ENCODE measurements at regions not wholly inside any gene's neighbourhood (a gene's known extent, or its start where the extent isn't known, plus 50 kb on each side); places are given as distances from the start of the nearest gene placed in this dataset.

DNA sequence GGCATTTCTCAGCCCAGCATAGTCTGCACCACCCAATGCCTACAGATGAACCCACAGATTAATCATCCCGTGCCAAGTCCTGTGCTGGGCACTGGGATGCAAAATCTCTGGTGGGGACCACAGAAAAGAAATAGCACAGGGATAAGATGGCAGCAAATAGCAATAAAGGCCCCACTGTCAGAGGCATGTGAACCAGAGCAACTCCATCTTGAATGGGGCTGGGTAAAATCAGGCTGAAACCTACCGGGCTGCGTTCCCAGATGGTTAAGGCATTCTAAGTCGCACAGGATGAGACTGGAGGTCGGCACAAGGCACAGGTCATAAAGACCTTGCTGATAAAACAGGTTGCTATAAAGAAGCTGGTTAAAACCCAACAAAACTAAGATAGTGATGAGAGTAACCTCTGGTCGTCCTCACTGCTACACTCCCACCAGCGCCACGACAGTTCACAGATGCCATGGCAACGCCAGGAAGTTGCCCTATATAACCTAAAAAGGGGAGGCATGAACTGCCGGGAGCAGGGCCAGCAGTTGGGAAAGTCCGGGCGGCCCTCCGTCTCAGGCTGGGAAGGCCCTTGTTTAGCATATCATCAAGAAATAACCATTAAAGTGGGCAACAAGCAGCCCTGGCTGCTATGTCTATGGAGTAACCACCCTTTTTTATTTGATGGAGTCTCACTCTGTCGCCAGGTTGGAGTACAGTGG, 65.2 kb downstream of the C9orf50 start:
- no peak overlapping the region for H3K4me3 ChIP-seq
- TF ChIP-seq, protein P1, sequence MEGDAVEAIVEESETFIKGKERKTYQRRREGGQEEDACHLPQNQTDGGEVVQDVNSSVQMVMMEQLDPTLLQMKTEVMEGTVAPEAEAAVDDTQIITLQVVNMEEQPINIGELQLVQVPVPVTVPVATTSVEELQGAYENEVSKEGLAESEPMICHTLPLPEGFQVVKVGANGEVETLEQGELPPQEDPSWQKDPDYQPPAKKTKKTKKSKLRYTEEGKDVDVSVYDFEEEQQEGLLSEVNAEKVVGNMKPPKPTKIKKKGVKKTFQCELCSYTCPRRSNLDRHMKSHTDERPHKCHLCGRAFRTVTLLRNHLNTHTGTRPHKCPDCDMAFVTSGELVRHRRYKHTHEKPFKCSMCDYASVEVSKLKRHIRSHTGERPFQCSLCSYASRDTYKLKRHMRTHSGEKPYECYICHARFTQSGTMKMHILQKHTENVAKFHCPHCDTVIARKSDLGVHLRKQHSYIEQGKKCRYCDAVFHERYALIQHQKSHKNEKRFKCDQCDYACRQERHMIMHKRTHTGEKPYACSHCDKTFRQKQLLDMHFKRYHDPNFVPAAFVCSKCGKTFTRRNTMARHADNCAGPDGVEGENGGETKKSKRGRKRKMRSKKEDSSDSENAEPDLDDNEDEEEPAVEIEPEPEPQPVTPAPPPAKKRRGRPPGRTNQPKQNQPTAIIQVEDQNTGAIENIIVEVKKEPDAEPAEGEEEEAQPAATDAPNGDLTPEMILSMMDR (IDR thresholded peaks at IDR 0.05) = no peak
- no peak for TF ChIP-seq POLR2A (IDR thresholded peaks at IDR 0.05)
- 81 to 86% (median 83%) methylated on average over 14 of the region's 14 CpGs for WGBS, 4 donors
- intact Hi-C loops (cut with DNase I) = no loop called here
- peaks cover 0 to 3% (median 0%) of the 10 kb centered on the region in 9 donors for H3K27me3 ChIP-seq
- DNase-seq (peak in 1 of 5 donors; percentile 18), ATAC-seq (no peak)
- no peaks in the 10 kb centered on the region for H3K9me3 ChIP-seq
- no peak overlapping the region for H3K27ac ChIP-seq
- no peaks in the 10 kb centered on the region for H3K36me3 ChIP-seq
- H3K4me1 ChIP-seq = peaks cover 0 to 13% (median 0%) of the 10 kb centered on the region in 12 donors

DNA sequence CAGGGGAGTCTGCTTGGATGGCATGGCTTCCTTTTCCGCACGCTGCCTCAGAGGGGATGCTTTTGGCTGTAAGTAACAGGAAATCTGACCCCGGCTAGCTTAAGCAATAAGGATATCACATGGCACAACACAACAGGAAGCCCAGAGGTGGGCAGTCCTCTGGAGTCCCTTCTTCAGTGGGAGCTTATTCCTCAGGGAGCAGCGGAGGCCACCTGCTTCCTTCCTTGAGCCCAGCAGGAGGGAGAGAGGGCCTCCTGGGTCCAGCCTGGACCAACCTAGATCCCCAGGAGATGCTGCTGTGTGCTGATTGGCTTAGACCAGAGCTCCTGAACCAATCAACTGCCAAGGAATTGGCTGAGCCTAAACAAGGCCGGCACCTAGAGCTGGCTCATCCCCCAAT, 66.3 kb downstream of the C9orf50 start:
- 59 to 64% (median 61%) methylated on average over 5 of the region's 5 CpGs for WGBS, 4 donors
- intact Hi-C loops (cut with DNase I) = no loop called here
- no peaks in the 10 kb centered on the region for H3K9me3 ChIP-seq
- H3K27ac ChIP-seq = no peak overlapping the region
- no peak overlapping the region for H3K4me3 ChIP-seq
- TF ChIP-seq POLR2A (IDR thresholded peaks at IDR 0.05) = no peak
- TF ChIP-seq, protein P1 (IDR thresholded peaks at IDR 0.05) = no peak
- peaks cover 0 to 23% (median 7%) of the 10 kb centered on the region in 12 donors for H3K4me1 ChIP-seq
- no peaks in the 10 kb centered on the region for H3K36me3 ChIP-seq
- DNase-seq (peak in 1 of 5 donors; percentile 35), ATAC-seq (no peak)
- H3K27me3 ChIP-seq = peaks cover 0 to 13% (median 0%) of the 10 kb centered on the region in 9 donors

DNA sequence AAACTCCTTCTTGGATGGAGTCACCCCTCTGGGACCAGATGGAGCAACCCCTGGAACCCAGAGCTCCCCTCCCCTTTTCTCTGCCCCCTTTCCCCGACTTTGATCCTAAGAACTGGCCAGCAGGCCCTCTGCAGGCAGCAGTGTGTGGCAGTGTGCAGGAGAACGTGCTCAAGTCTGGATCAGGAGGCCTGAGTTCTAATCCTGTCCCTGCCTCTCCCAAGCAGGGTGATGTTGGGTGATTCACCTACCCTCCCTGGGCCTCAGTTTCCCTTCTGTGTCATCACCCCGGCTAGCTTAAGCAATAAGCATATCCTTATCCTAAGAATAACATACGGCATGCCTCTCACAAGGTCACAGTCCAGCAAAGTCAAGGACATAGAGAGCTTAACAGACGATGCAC, 67.6 kb downstream of the C9orf50 start:
- H3K27me3 ChIP-seq = peaks cover 0 to 14% (median 0%) of the 10 kb centered on the region in 9 donors
- H3K9me3 ChIP-seq = no peaks in the 10 kb centered on the region
- no peak for ATAC-seq
- intact Hi-C loops (cut with DNase I) = no loop called here
- peak in 1 of 5 donors; percentile 28 for DNase-seq
- H3K4me3 ChIP-seq = no peak overlapping the region
- no peak overlapping the region for H3K27ac ChIP-seq
- H3K36me3 ChIP-seq = no peaks in the 10 kb centered on the region
- 62 to 70% (median 65%) methylated on average over 5 of the region's 5 CpGs for WGBS, 4 donors
- TF ChIP-seq POLR2A (IDR thresholded peaks at IDR 0.05) = no peak
- TF ChIP-seq, protein P1 (IDR thresholded peaks at IDR 0.05) = no peak
- peaks cover 0 to 29% (median 20%) of the 10 kb centered on the region in 12 donors for H3K4me1 ChIP-seq

DNA sequence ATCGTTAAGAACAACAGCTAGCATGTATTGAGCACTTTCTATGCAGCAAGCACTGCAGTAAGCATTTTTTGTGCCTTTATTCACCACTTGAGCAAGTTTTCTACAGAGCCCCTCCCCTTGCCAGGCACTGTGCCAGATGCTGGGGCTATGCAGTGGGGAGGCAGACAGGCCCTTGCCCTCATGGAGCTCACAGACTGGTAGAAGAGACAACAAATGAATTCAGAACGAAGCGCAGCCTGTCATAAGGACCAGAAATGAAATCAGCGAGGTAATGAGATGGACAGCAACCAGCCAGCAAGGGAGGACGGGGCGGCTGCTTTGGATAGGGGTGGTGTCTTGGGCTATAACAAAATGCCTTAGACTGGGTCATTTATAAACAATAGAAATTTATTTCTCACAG, 68.8 kb downstream of the C9orf50 start:
- H3K9me3 ChIP-seq = no peaks in the 10 kb centered on the region
- no peak overlapping the region for H3K27ac ChIP-seq
- ATAC-seq (no peak), DNase-seq (no peak)
- no peak overlapping the region for H3K4me3 ChIP-seq
- intact Hi-C loops (cut with DNase I) = no loop called here
- TF ChIP-seq POLR2A (IDR thresholded peaks at IDR 0.05) = no peak
- TF ChIP-seq, protein P1 (IDR thresholded peaks at IDR 0.05) = no peak
- 84 to 91% (median 89%) methylated on average over 6 of the region's 6 CpGs for WGBS, 4 donors
- no peaks in the 10 kb centered on the region for H3K36me3 ChIP-seq
- H3K4me1 ChIP-seq = peaks cover 0 to 31% (median 24%) of the 10 kb centered on the region in 12 donors
- peaks cover 0 to 14% (median 0%) of the 10 kb centered on the region in 9 donors for H3K27me3 ChIP-seq

Data from heart left ventricle (tissue), 16 donors.